Osteocyte (in vitro differentiated cells): ENCODE measurements at regions not wholly inside any gene's neighbourhood (a gene's known extent, or its start where the extent isn't known, plus 50 kb on each side); places are given as distances from the start of the nearest gene placed in this dataset.

Experiments used
- DNase-seq: peaks from one replicate; pipeline ENCODE4 v3.0.0; 2021; ENCODE audit warnings: mixed read lengths; ENCODE audit not compliant: unreplicated experiment; ENCODE audit errors: extremely low spot score
- H3K27ac Mint-ChIP-seq: one replicate; pipeline ENCODE4 v1.8.0; 2021; ENCODE audit warnings: mild to moderate bottlenecking, mixed read lengths; ENCODE audit not compliant: unreplicated experiment
- H3K27me3 Mint-ChIP-seq: one replicate; pipeline ENCODE4 v1.8.0; 2021; ENCODE audit warnings: mixed read lengths; ENCODE audit not compliant: unreplicated experiment
- H3K36me3 Mint-ChIP-seq: one replicate; pipeline ENCODE4 v1.8.0; 2021; ENCODE audit warnings: mixed read lengths; ENCODE audit not compliant: unreplicated experiment
- H3K4me1 Mint-ChIP-seq: one replicate; pipeline ENCODE4 v1.8.0; 2021; ENCODE audit warnings: mixed read lengths; ENCODE audit not compliant: unreplicated experiment
- H3K4me3 Mint-ChIP-seq: one replicate; pipeline ENCODE4 v1.8.0; 2021; ENCODE audit warnings: mild to moderate bottlenecking, moderate library complexity, mixed read lengths; ENCODE audit not compliant: unreplicated experiment
- H3K9me3 Mint-ChIP-seq: one replicate; pipeline ENCODE4 v1.8.0; 2021; ENCODE audit warnings: mixed read lengths; ENCODE audit not compliant: unreplicated experiment
- TF ChIP-seq, protein P1 (sequence below): fragments of 200-600 bp; sonication (generic); IDR thresholded peaks from 2 replicates; pipeline ENCODE4 v1.5.0; 2021; ENCODE audit warnings: antibody characterized with exemption, mild to moderate bottlenecking, moderate library complexity

DNA sequence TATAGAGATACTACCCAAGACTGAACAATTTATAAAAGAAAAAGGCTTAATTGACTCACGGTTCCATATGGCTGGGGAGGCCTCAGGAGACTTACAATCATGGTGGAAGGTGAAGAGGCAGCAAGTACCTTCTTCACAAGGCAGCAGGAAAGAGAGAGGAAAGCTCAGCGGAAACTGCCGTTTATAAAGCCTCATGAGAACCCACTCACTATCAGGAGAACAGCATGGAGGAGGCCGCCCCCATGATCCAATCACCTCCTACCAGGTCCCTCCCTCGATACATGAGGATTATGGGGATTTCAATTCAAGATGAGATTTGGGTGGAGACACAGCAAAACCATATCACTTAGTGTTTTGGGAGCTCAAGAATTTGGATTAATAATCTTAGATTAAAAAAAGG is 240.2 kb downstream of the UACA start:
- Mint-ChIP-seq H3K27ac (no peak overlapping the region), H3K36me3 (peaks cover 1% of the 10 kb centered on the region), H3K4me3 (no peak overlapping the region)

DNA sequence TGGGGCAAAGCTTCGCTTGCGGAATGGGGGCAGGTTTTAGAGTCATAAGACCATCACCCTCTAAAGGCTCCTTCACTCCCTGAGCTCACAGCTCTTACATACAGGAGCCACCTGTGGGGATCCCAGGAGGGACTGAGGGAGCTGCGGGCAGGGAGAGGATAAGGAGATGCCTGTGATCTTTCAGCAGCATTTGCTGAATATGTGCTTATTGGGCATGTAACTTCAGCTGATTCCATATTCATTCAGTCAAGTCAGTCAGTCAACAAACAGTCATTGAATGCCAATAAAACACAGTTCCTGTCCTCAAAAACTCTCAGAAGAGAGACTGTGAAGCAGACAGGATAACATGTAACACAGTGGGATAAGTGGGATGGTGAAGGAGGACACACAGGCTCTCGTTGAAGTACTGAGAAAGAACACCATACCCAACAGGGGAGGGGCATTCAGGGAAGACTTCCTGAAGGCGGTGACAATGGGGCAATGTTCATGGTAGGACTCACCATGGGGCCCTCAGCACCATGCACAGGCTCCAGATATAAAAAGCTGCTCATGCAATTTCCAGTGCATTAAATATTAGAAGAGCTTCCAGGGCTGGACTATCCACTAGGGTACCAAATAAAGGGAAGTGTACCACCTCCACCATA is 240.9 kb downstream of the UACA start:
- H3K4me1 Mint-ChIP-seq: peaks cover 16% of the 10 kb centered on the region
- H3K27me3 Mint-ChIP-seq: peaks cover 56% of the 10 kb centered on the region
- H3K9me3 Mint-ChIP-seq: no peaks in the 10 kb centered on the region
- no peak overlapping the region for H3K4me3 Mint-ChIP-seq
- no peak for DNase-seq
- H3K27ac Mint-ChIP-seq: no peak overlapping the region
- TF ChIP-seq, protein P1, sequence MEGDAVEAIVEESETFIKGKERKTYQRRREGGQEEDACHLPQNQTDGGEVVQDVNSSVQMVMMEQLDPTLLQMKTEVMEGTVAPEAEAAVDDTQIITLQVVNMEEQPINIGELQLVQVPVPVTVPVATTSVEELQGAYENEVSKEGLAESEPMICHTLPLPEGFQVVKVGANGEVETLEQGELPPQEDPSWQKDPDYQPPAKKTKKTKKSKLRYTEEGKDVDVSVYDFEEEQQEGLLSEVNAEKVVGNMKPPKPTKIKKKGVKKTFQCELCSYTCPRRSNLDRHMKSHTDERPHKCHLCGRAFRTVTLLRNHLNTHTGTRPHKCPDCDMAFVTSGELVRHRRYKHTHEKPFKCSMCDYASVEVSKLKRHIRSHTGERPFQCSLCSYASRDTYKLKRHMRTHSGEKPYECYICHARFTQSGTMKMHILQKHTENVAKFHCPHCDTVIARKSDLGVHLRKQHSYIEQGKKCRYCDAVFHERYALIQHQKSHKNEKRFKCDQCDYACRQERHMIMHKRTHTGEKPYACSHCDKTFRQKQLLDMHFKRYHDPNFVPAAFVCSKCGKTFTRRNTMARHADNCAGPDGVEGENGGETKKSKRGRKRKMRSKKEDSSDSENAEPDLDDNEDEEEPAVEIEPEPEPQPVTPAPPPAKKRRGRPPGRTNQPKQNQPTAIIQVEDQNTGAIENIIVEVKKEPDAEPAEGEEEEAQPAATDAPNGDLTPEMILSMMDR: no peak
- no peaks in the 10 kb centered on the region for H3K36me3 Mint-ChIP-seq

More for the DNA sequence above, 240.2 kb downstream of the UACA start:
- no peak for DNase-seq
- TF ChIP-seq, protein P1: no peak
- Mint-ChIP-seq H3K9me3 (peaks cover 2% of the 10 kb centered on the region), H3K27me3 (peaks cover 57% of the 10 kb centered on the region), H3K4me1 (peaks cover 16% of the 10 kb centered on the region)

DNA sequence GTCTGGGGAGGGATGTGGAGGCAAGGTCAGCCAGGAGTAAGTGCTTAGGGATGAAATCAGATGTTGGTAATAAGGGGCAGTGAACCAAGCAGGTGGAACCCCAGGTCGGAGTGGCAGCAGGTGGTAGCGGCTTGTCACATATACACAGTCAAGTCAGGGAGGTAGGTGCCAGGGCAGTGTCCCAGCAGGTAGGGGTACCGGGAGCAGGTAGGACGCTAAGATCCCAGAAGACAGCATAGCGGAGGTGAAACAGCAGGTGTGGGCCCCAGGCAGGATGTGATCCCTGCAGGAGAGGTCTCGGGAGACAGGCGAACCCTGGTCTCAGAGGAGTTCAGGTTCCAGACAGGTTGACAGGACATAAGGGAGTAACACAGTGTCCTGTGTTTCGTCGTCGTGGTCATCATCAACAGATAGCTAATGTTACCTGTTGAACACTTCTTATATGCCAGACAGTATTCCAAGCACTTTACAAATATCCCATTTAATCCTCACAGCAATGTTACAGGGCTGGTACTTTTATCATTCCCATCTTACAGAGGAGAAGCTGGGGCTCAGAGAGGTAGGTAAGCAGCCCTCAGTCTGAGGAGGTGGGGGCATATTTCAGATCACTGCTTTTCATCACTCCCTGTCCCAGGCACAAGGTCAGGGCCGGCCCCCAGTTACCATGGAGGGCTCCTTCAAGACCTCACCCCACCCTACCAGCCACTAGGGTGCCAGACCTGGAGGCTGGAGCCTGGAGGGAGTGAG is 241.6 kb downstream of the UACA start:
- H3K4me1 Mint-ChIP-seq: peaks cover 13% of the 10 kb centered on the region
- no peak overlapping the region for H3K27ac Mint-ChIP-seq
- H3K4me3 Mint-ChIP-seq: no peak overlapping the region
- H3K27me3 Mint-ChIP-seq: peaks cover 58% of the 10 kb centered on the region
- TF ChIP-seq, protein P1: no peak
- no peaks in the 10 kb centered on the region for H3K36me3 Mint-ChIP-seq
- H3K9me3 Mint-ChIP-seq: no peaks in the 10 kb centered on the region
- no peak for DNase-seq

DNA sequence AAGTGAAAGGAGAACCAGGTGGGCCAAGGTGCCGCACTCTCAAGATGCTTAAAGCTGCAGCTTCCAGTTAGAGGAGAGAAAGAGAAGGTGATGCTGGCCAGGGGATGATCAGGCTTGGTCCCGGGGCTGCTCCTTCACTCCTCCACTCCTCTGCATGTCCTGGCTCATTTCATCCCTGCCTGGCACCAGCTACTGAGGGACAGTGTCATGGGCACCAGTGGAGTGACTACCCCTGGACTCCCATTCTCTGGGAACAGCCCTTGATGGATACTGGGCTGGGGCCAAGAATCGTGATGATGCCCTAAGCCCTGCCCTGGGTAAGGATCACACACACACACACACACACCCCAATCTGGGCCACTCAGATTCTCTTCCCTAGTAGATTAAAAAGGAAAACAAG is 243.7 kb downstream of the UACA start:
- no peak overlapping the region for H3K27ac Mint-ChIP-seq
- H3K27me3 Mint-ChIP-seq: peaks cover 67% of the 10 kb centered on the region
- TF ChIP-seq, protein P1: no peak
- no peaks in the 10 kb centered on the region for H3K36me3 Mint-ChIP-seq
- DNase-seq: no peak
- H3K4me3 Mint-ChIP-seq: no peak overlapping the region
- H3K9me3 Mint-ChIP-seq: no peaks in the 10 kb centered on the region
- H3K4me1 Mint-ChIP-seq: no peaks in the 10 kb centered on the region

DNA sequence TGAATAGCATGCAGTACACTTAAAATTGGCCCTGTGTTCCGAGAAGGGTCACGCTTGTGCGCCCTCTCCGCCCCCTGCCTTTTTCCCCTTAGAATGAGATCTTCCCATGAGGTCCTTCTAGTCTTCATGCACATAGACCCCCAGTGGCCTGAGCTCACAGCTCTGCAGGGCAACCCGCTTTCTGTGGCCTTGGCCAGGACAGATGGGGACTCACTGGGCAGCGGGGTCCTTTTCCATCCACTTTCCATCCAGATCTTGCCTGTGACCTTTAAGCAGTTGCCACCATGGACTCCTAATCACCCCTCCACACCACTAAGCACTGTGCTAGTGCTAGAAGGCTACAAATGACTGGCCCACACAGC is 244.4 kb downstream of the UACA start:
- DNase-seq: no peak
- H3K36me3 Mint-ChIP-seq: no peaks in the 10 kb centered on the region
- H3K27ac Mint-ChIP-seq: no peak overlapping the region
- H3K27me3 Mint-ChIP-seq: peaks cover 70% of the 10 kb centered on the region
- H3K4me3 Mint-ChIP-seq: no peak overlapping the region
- TF ChIP-seq, protein P1: no peak
- H3K4me1 Mint-ChIP-seq: no peaks in the 10 kb centered on the region
- H3K9me3 Mint-ChIP-seq: no peaks in the 10 kb centered on the region
